ENCODE measurements at regions not wholly inside any gene's neighbourhood (a gene's known extent, or its start where the extent isn't known, plus 50 kb on each side); places are given as distances from the start of the nearest gene placed in this dataset.

GRCh38 chr4:123559955-123560871 is 163.6 kb downstream of the SPRY1 start:
- TF ChIP-seq POLR2A (IDR thresholded peaks at IDR 0.05; ENCODE audit: low read length) (no peak), GATA1 (IDR thresholded peaks at IDR 0.05; ENCODE audit: low read depth, low read length) (no peak)

Data from erythroblast (primary cell).